Ishikawa (cell line): ENCODE measurements at regions not wholly inside any gene's neighbourhood (a gene's known extent, or its start where the extent isn't known, plus 50 kb on each side); places are given as distances from the start of the nearest gene placed in this dataset.

Experiments used
- CEBPB ChIP-seq: IDR thresholded peaks from 2 replicates; pipeline ENCODE4 v1.6.1; 2012
- CREB1 ChIP-seq: IDR thresholded peaks from 2 replicates; pipeline ENCODE4 v1.6.1; 2012; ENCODE audit warnings: low read depth
- EGR1 ChIP-seq: IDR thresholded peaks from 2 replicates; pipeline ENCODE4 v1.6.1; 2012
- EP300 ChIP-seq: IDR thresholded peaks from 2 replicates; pipeline ENCODE4 v1.6.1; 2012; ENCODE audit warnings: borderline replicate concordance
- FOXM1 ChIP-seq: IDR thresholded peaks from 2 replicates; pipeline ENCODE4 v1.6.1; 2012; ENCODE audit warnings: low read depth, borderline replicate concordance
- MAX ChIP-seq: IDR thresholded peaks from 2 replicates; pipeline ENCODE4 v1.6.1; 2012
- NFIC ChIP-seq: IDR thresholded peaks from 2 replicates; pipeline ENCODE4 v1.6.1; 2012
- RAD21 ChIP-seq: IDR thresholded peaks from 2 replicates; pipeline ENCODE4 v1.6.1; 2012; ENCODE audit warnings: low read depth
- REST ChIP-seq: IDR thresholded peaks from 2 replicates; pipeline ENCODE4 v1.6.1; 2012; ENCODE audit warnings: low read depth, mild to moderate bottlenecking
- TAF1 ChIP-seq: IDR thresholded peaks from 2 replicates; pipeline ENCODE4 v1.6.1; 2012; ENCODE audit warnings: low read depth, mild to moderate bottlenecking
- TCF12 ChIP-seq: IDR thresholded peaks from 2 replicates; pipeline ENCODE4 v1.6.1; 2012; ENCODE audit warnings: low read depth
- TEAD4 ChIP-seq: IDR thresholded peaks from 2 replicates; pipeline ENCODE4 v1.6.1; 2012
- USF1 ChIP-seq: IDR thresholded peaks from 2 replicates; pipeline ENCODE4 v1.6.1; 2012
- YY1 ChIP-seq: IDR thresholded peaks from 2 replicates; pipeline ENCODE4 v1.6.1; 2012; ENCODE audit warnings: low read depth
- ZBTB7A ChIP-seq: IDR thresholded peaks from 2 replicates; pipeline ENCODE4 v1.6.1; 2012; ENCODE audit warnings: low read depth

GRCh38 chr20:57830515-57830895 lies 120.7 kb upstream of the PMEPA1 start:
- TF ChIP-seq FOXM1, result no peak
- TF ChIP-seq MAX, result no peak
- no peak for TF ChIP-seq RAD21
- TF ChIP-seq TEAD4, result no peak
- TF ChIP-seq TCF12, result no peak
- no peak for TF ChIP-seq CREB1
- no peak for TF ChIP-seq TAF1
- no peak for TF ChIP-seq YY1
- no peak for TF ChIP-seq EP300
- TF ChIP-seq ZBTB7A, result no peak
- no peak for TF ChIP-seq NFIC
- TF ChIP-seq REST, result no peak
- TF ChIP-seq EGR1, result no peak
- TF ChIP-seq USF1, result no peak
- TF ChIP-seq CEBPB, result no peak

GRCh38 chr20:57829805-57830514 lies 120.1 kb upstream of the PMEPA1 start:
- TF ChIP-seq MAX (no peak), YY1 (no peak), CEBPB (no peak), EP300 (no peak), NFIC (no peak), TEAD4 (no peak), USF1 (no peak), EGR1 (no peak), ZBTB7A (no peak), TCF12 (no peak), TAF1 (no peak), REST (no peak), RAD21 (no peak), CREB1 (no peak), FOXM1 (no peak)

- TF ChIP-seq CREB1 (no peak), RAD21 (no peak), USF1 (no peak), REST (no peak), NFIC (no peak), FOXM1 (no peak), YY1 (no peak), MAX (no peak), TAF1 (no peak), TCF12 (no peak), EGR1 (no peak), ZBTB7A (no peak), EP300 (no peak), CEBPB (no peak), TEAD4 (no peak)
Observed at GRCh38 chr20:57829336-57829735, 119.5 kb upstream of the PMEPA1 start.

- TF ChIP-seq YY1, result no peak
- no peak for TF ChIP-seq CREB1
- no peak for TF ChIP-seq TAF1
- no peak for TF ChIP-seq REST
- TF ChIP-seq MAX, result no peak
- TF ChIP-seq NFIC, result no peak
- TF ChIP-seq EGR1, result no peak
- TF ChIP-seq EP300, result no peak
- TF ChIP-seq RAD21, result no peak
- no peak for TF ChIP-seq TCF12
- no peak for TF ChIP-seq ZBTB7A
- TF ChIP-seq TEAD4, result no peak
Observed at GRCh38 chr20:57828696-57829095, 118.9 kb upstream of the PMEPA1 start.
